HG02938 (cell line): ENCODE measurements at regions not wholly inside any gene's neighbourhood (a gene's known extent, or its start where the extent isn't known, plus 50 kb on each side); places are given as distances from the start of the nearest gene placed in this dataset.

Experiments
- ATAC-seq: cut with Tn5 transposase; IDR thresholded peaks from one replicate; pipeline ENCODE4 v1.9.1; 2021; ENCODE audit warnings: mild to moderate bottlenecking, moderate library complexity; ENCODE audit not compliant: unreplicated experiment

DNA sequence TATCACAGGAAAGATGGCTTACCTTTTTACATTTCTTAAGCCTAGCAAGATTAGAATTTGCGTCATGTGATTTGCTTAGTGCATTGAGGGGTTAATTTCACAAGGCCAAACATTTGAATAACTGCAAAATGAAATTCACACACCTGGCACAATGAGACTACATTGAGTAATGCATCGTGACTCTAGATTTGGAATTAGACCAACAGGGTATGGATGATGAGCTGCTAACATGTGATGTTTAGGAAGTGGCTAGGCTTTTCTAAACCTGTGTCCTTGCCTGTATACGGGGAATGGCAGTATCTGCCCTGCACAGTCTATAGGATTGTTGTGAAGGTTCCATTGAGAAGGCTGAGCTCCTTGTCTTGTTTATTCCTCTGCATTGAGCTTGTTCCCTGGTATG lies 160.1 kb downstream of the MFSD1 start:
- no peak for ATAC-seq

DNA sequence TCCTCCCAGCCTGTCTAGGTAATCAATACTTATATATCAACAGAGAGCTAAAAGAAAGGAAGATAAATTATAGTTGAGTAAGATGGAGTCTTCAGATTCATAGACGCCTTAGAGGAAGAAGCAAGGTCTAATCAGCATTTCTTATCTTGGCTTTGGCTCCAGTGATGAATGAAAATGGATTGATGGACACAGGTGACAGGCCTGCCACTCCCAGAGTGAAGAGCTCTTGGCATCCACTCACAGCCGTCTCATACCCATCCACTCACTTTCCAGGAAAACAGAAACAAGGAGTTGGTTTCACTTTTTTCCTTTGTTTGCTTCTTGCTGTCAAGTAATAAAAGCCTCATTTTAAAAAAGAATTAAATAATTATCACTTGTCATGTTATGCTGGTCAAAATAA lies 168.2 kb downstream of the MFSD1 start:
- no peak for ATAC-seq

DNA sequence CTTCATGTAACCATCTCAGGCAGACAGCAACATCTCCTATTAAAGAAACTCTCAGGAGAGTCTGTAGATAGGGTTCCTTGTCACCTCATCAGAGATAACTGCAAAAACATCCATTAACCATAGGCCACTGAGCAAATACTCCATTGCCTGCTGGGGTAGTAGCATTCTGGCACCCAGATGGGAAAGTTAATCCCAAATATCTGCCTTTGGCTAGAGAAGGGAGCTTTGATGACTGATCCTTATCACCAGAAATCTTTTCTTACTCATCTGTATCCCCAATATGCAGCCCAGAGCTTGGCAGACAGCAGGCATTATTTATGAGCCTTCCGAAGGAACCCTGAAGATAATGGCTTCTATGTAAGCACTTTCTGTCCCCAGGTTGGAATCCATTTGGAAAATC lies 173.1 kb downstream of the MFSD1 start:
- ATAC-seq = no peak

DNA sequence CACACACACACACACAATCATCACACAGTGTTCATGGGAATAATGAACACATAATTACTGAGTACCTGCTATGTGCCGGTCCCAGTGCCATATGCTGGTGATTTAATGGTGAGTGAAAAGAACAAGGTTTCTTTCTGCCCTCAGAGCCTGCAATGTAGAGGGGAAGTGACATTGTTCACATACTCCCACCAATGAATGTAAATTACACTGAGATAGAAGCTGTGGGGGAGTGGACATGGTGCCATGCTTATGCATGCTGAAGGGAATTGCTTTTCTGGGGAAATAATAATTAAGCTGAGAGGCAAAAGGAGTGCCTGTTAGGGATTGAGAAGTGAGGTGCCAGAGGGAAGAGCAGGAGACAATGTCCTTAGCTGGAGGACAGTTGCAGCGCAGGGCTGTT lies 175.1 kb downstream of the MFSD1 start:
- no peak for ATAC-seq

DNA sequence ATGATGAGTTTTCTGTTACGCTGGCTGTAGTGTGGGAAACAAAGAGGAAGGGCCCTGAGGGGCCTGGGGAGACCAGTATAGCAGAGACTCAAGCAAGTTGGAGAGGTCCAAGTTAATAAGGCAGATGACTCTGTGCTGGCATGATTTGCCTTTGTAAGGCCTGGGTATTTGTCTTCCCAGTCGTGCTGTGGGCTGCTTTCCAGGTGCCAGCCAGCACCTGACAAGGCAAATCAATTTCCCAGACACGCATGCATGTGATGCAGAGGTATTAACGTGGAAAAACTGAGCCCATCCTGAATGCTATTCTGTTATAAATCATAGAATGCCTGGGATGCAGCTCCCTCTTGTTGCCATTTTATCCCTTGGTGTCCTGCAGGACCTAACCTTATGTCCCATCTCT lies 175.6 kb downstream of the MFSD1 start:
- no peak for ATAC-seq

DNA sequence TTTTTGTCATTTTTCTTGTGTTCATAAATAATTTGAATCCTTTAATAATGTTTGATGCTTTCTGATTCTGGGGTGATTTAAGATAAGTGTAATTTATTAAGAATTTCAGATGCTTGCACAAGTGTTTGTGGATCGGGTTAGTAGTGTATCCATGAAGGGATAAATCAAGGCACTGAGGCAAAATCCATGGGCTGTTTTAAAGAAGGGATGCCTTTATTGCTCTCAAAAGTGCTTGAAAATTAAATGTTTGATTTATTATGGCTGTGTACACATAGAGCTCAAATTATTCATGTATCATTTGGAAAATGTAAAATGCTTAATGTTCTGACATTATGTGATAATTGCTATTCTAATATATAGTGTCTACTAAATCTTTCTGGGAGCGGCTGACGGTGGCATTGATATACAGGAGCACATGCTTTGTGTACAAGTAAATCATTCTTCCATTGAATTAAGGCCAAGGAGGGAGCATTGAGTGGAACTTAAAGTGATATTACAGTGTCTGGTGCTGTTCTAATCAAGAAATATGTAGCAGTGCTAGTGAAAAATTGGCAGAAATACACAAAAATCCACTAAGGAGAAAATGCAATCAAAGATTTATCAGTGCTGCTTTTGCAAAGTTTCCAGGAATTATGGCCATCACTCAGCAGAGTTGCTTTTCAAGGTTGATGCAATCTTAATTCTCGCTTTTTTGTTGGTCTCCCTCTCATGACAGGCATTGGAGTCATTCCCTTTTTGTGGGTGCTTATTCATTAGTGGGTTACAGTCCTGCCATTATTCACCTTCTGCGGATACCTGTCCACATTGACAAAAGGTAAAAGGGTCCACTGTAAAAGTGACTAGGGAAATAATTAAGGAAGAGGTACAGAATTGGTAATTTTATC lies 181.6 kb downstream of the MFSD1 start:
- ATAC-seq = no peak

DNA sequence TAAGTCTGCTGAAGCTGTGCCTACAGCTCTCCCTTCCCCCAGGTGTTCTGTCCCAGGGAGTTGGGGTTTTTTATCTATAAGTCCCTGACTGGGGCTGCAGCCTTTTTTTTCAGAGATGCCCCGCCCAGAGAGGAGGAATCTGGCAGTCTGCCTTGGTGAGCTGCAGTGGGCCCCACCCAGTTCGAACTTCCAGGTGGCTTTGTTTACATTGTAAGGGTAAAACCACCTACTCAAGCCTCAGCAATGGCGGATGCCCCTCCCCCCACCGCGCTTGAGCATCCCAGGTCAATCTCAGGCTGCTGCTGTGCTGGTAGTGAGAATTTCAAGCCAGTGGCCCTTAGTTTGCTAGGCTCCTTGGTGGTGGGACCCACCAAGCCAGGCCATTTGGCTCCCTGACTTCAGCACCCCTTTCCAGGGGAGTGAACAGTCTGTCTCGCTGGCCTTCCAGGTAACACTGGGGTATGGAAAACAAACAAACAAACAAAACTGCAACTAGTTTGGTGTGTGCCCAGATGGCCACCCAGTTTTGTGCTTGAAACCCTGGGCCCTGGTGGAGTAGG lies 189.4 kb downstream of the MFSD1 start:
- ATAC-seq = no peak

DNA sequence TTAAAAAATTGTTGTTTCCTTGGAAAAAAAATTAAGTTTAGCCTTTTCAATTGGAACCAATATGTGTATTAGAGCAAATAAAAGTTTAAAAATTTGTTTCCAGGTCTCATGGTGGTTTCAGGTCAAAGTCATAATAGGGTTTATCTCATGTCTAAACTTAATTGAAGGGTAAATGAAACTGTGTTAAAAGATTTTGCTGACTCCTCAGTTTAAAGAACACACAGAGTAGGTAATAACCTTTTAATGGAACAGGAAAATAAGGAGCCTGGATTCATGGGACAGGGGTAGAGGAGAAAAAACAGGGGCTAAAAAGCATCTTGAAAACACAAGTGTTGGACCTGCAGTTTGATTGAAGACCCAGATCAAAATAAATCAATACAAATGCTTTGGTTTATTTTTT lies 190.6 kb downstream of the MFSD1 start:
- ATAC-seq = no peak

DNA sequence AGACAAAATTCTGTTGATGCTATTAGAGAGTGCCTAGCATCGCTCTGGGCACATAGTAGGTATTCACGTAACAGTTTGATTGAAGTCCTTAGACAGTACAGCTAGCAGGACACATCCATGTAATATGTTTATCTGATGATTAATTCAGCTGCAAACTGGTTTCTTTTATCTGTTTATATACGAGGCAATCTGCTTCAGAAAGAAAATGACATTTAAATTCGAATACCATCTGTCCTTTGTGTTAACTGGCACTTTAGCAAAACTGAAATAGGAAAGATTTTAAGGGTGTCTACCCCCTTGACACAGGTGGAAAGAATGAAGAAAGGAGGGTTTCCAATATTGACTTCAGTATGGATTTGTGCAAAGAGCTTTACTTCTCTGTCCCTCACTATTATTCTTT lies 192.5 kb downstream of the MFSD1 start:
- ATAC-seq = no peak

DNA sequence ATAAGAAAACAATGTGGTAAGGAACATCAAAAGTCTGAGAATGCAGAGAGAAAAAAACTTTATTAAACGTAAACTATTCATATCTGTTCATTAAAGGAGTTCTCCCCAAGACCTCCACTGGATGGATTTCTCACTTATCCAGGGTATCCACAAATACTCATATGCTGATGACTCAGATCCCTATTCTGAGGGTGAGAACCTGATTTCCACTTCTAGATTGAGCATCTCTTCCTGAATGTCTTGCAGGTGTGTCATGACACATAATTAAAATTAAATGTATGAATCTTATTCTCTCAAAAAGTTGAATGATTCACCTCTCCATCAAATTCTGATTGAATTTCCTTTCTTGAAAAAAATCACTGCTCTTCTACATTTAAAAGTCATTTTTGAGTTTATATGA lies 199.9 kb downstream of the MFSD1 start:
- ATAC-seq = no peak

DNA sequence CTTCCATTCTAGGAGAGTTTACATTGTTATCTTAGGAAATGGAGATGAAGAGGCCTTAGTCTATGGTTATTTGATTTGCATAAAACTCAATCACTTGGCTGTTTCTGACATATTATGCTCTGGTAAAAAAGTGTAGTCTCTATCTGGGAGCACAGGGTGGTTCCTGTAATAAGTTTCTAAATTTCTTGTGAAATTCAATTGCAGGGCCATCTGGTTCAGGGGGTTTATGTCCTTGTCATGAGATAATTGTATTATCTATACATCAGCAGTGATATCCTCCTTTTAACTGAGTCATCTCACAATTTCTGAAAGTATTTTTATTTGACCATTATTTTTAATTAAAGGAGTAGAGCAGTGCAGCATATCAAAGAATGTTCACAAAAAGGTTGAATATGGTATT lies 203.3 kb downstream of the MFSD1 start:
- ATAC-seq = no peak

DNA sequence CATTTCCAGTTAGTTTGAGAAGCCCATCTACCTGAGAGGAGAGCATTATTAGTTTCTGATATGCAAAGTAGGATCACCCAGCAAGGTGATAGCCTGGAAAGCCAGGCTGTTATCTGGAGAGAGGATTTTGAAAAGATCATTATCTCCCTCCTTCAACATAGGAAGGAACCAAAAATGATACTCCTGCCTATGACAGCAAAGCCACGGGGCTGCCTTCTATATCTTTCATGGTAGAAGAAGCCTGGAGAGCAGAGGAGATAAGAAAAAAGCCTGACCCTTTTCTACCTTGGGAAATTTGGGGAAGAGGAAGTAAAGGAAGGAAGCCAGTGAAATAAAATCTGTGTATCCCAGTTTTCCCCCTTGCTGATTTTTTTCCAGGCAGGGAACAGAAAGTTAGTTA lies 205.5 kb downstream of the MFSD1 start:
- no peak for ATAC-seq

DNA sequence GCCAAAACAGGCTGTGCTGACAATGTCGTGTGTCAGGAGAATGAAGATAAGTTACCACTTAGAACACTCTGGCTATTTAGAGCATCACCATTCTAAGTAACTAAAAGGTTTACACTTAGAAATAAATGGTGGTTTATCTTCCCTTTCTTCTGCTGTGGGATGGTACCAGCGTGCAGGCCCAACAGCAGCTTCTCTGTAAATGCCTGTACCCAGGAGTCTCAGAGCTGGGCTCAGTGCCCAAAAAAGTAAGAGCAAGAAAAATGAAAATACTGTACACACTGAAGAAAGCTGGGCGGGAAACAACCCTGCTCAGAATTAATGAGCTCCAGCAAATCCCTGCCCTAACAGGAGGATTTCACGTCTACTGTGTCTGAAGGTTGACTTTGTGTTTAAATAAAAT lies 206.5 kb downstream of the MFSD1 start:
- ATAC-seq = no peak

DNA sequence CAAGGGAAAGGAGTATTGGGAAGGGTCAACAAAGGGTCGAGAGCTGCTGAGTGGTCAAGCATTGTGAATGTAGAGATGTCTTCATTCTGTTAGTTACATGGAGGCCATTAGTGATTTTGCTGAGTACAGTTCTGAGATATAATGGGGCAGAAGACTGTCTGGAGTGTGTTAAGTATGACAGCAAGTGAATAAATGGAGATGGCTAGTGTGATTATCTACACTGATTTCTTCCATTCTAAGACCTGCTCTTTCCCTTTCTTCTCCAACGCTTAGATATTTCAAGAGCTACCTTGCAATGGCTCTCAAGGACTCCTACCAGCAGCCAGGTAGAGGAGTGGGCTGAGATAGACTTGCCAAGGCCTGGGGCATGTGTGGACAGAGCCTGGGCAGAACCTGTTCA lies 216.5 kb downstream of the MFSD1 start:
- no peak for ATAC-seq

DNA sequence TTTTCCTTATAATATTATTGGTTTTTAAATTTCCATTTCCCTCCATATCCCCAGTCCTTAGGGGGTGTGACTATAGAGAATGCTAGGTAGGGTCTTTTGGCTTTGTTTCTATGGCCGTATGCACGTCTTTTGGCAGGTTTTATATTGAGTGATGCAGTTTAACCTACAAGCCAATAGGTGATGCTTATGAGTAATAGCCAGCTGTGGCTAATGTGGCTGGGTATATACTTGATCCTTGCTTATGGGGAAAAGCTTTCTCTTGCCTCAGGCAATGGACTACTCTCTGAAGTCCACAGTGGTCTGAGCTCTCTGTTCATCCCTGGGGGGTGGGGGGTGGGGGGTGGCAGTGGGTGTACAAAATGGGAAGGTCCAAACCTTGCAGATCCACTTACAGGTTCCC lies 223.9 kb downstream of the MFSD1 start:
- ATAC-seq = no peak

DNA sequence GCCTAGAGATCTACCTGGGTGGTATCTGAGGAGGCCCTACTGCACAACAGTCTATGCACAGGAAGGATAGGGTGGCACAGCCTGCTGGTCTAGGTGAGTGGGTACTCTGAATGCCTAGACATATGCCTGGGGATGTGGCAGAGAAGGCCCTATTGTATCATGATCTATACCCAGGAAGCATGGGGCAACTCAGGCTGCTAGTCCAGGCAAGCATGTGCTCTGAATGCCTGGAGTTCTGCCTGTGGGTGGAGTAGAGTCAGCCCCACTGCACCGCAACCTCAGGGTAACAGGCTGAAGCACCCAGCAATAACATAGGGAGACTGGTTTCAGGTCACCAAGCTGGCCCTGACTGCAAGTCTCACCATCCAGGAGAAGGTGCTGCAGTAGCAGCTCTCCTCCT lies 224.7 kb downstream of the MFSD1 start:
- ATAC-seq = no peak

DNA sequence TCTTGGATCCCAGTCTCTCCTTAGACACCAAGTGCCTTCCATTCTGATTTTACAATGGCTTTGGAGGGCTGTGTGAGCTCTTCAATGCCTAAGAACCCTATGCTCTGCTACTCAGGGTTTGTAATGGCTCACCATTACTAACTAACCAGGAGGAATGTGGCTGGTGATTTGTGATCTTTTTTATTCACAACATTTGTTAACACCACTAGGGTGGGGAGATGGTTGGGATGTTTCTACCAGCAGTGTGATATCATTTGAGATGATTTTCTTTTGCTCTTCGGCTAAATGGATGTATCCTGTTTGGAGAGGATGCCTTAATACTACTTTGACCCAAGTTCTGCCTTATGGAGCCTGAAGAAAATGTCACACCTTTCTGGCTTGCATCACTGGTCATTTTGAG lies 226.9 kb downstream of the MFSD1 start:
- no peak for ATAC-seq

DNA sequence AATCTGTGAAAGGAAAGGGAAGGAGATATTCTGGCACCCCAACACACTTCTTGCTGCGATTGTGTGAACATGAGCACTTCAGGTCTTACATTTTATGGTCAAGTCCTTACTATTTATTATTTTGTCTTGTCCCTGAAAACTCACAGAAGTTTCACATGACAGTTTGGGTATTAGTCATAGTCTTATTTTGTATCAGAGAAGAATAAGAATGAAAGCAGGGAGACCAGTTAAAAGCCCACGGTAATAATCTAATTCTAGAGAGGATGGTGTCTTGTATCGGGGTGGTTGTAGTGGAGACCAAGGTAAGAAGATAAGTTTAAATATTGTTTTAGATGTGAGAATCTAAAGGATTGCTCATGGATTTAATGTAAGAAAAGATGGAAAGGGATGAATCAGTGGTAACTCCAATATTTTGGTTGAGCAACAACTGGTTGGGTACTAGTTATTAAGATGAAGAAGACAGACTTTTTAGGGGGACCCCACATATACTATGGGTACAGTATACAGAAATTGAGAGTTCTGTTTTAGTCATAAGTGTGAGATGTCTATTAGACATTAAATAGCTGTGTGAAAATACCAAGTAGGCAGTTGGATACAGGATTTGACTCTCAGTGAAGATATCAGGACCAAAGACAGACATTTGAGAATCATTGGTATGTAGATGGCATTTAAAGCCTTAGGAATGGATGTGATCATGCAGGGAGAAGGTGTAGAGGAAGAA lies 227.6 kb downstream of the MFSD1 start:
- peak; percentile 86 for ATAC-seq

DNA sequence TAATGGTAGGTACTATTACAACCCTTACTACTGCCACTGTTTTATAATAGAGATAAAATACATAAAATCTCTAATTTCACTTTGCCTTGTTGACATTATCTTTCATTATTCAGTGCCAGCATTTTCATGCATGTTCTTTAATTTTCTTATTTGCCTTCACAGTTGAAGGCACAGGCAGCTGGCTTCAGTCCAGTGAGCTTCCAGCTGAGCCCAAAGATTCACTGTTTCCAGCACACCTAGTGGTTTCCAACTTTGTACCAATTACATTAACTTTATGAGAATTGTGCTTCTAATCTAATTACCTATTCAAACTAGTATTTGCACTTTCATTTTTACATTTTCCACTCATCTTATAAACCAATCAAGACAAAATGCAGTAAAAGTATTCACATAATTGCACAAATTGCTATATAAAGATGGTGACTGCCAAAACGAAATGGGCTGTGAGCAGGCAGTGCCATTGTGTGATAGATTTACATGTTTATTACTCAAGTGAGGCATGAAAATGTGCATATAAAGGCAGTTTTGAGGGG lies 228.3 kb downstream of the MFSD1 start:
- ATAC-seq = no peak

DNA sequence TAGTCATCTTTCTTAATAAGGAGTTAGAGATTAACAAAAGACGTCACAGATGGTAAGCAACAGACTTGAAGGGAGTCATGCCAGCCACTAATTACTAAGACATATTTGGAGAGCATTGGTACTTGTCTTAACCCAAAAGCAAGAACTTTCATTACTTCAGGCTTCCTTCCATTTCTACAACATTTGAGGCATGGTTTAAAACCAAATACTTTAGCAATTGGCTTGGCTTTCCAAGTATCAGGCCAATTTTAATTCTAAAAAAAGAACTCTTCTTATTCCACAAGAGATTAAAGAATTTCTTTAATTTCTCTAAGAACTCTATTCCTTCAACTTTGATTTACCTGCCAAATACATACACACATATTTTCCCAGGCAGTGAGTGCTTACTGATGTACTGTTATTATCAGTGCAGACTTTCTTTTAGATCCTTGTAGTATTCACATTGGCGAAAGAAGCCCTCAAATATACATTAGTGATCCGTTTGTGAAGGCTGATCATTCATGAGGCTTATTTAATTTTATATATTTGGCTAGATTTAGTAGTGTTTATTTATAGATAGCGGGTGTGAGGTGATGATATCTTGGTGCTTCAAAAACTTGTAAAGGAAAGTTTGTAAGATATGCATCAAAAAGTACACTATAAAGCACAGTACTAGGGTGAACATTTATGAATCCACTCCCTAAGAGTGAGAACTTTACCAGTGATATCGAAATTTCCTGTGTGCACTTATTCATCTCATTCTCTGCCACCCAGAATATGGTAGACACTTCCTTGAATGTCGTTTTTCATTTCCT lies 229.2 kb downstream of the MFSD1 start:
- no peak for ATAC-seq

DNA sequence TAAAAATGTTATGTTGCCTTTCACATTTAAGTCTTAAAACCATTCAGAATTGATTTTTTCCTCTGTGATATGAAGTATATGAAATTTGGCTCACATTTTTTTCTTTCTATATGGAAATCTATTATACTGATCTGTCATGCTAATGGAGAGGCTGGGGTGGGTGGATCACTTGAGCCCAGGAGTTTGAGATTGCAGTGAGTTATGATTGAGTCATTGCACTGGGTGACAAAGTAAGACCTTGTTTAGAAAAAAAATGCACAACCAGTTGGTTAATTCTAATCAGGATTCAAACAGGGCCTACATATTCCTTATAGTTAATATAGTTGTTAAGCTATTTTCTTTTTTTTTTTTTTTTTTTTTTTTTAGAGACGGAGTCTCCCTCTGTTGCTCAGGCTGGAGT lies 230.5 kb downstream of the MFSD1 start:
- no peak for ATAC-seq
